Testis (tissue), 2 donors: ENCODE measurements at regions not wholly inside any gene's neighbourhood (a gene's known extent, or its start where the extent isn't known, plus 50 kb on each side); places are given as distances from the start of the nearest gene placed in this dataset.

Experiments
- CTCF ChIP-seq, 3 experiments: fragments of 450-650 bp in 2 of 3; fragments of 200-600 bp in 1 of 3; sonication (generic) in 1 of 3; IDR thresholded peaks; one replicate each; pipeline ENCODE4 v1.5.1; 2016 to 2019; ENCODE audit warnings: antibody characterized with exemption in 3 of 3, mild to moderate bottlenecking in 2 of 3, moderate library complexity in 1 of 3
- POLR2A ChIP-seq: fragments of 450-650 bp; IDR thresholded peaks from one replicate; pipeline ENCODE4 v1.6.1; 2017; ENCODE audit warnings: antibody characterized with exemption, mild to moderate bottlenecking, moderate library complexity

GRCh38 chr13:63094717-63095116, 1679.1 kb upstream of the PCDH20 start:
- TF ChIP-seq CTCF (IDR thresholded peaks at IDR 0.05), result no peak
- TF ChIP-seq POLR2A, result no peak
